GM19328 (cell line): ENCODE measurements at regions not wholly inside any gene's neighbourhood (a gene's known extent, or its start where the extent isn't known, plus 50 kb on each side); places are given as distances from the start of the nearest gene placed in this dataset.
"Not testable (repeated sequence)": the region's sequence is repeated elsewhere in the genome, so short reads cannot be mapped to it uniquely, and the experiment has no call there.

ENCODE experiments used
- ATAC-seq: cut with Tn5 transposase; IDR thresholded peaks from one replicate; pipeline ENCODE4 v1.9.1; 2021; ENCODE audit warnings: mild to moderate bottlenecking, moderate library complexity; ENCODE audit not compliant: unreplicated experiment

DNA sequence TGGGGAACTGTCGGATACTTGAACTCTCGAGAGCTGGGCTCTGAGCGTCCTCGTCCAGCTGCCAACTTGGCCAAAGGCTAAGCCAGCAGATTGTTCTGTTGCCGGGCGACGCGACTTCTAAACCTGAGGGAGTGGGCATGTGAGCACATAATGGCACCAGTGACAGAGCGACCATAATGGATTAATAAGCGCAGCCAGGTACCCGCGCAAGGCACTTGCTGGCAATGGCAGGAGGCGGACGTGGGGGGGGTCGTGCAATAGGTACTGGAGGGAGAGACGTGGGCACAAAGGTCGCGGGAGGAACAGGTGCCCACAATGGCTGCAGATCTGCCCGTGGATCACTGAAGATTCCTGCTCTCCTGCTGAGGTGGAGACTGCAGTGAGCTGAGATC lies 1368.7 kb downstream of the CDH12 start:
- not testable (repeated sequence) for ATAC-seq

DNA sequence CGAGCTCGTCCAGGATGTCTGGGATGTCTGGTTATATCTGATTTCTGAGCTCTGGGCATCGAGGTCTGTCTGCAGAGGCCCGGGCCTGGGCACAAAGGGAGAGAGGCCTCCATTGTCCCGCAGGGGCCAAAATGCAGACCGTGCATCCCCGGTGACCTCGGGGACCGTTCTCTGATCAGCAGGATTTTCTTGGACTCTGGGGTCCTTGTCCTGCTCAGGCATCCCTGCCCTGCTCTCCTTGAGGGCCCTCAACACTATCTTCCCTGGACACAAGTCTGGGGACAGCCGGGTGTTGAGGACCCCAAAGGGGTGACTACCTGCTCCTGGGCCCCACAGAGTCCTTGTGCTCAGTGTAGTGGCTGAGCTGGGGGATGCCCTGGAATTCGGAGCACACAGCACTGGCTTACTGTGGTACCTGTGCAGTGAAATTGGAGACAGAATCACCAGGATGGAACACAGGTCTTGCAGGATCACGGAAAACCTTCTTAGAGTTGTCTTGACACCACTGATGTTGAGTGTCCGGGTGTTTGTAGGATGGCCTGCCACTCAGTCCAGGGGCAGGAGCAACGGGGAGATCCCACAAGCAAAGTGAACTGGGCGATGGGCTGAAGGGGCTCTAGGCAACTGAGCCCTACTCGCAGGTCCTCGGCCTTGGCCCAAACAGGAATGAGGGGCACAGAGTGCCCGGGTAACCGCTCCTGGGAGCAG lies 1369.2 kb downstream of the CDH12 start:
- not testable (repeated sequence) for ATAC-seq

DNA sequence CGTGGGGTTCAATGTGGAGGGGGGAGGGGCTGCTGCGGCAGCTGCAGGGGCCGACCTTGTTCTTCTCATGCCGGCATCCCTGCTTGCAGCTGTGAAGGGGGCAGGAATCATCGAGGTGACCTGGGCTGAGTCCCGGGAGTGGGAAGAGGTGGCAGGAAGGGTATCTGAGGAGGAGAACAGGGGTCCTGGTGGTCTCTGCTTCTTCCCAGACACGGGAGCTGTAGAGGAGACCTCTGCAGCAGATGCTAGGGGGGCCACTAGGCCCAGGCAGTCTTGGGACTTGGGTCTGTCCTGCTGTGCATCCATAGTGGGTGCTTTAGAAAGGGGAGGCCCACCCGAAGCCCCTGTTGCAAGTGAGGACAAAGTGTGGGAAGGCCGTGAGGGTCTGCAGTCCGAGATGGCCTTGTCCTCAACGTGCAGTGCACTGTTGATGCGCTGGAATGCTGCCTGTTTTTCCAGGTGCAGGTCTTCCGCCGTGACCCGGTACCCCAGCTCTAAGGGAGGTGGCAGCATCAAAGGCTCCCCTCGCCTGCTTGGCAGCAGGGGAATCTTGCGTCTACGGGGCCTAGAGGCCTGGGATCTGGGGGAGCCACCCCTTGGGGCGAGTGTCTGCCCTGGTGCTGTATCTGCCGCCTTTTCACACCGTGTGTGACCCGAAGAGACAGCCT lies 1370.0 kb downstream of the CDH12 start:
- ATAC-seq: not testable (repeated sequence)

DNA sequence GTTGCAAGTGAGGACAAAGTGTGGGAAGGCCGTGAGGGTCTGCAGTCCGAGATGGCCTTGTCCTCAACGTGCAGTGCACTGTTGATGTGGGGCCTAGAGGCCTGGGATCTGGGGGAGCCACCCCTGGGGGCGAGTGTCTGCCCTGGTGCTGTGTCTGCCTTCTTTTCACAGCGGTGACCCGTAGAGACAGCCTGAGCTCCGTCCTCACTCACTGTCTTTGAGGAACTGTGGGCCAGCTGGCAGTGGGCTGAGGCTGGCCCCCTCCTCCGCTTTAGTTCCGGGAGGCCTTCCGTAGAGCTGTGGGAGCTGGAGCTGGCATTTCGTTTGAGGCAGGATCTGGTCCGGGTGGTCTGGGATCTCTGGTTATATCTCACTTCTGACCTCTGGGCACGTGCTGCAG lies 1370.6 kb downstream of the CDH12 start:
- not testable (repeated sequence) for ATAC-seq

DNA sequence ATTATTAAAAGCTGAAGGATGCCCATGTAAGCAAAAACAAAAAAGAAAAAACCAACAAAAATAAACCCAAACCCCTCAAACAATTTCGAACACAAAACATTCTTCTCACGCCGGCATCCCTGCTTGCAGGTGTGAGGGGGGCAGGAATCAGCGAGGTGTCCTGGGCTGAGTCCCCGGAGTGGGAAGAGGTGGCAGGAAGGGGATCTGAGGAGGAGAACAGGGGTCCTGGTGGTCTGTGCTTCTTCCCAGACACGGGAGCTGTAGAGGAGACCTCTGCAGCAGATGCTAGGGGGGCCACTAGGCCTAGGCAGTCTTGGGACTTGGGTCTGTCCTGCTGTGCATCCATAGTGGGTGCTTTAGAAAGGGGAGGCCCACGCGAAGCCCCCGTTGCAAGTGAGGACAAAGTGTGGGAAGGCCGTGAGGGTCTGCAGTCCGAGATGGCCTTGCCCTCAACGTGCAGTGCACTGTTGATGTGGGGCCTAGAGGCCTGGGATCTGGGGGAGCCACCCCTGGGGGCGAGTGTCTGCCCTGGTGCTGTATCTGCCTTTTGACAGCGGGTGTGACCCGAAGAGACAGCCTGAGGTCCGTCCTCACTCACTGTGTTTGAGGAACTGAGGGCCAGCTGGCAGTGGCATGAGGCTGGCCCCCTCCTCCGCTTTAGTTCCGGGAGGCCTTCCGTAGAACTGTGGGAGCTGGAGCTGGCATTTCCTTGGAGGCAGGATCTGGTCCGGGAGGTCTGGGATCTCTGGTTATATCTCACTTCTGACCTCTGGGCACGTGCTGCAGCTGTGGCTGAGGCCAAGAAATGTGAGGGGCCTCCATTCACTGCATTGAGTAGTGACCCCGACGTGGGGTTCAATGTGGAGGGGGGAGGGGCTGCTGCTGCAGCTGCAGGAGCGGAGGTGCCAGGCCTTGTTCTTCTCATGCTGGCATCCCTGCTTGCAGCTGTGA lies 1371.5 kb downstream of the CDH12 start:
- not testable (repeated sequence) for ATAC-seq

DNA sequence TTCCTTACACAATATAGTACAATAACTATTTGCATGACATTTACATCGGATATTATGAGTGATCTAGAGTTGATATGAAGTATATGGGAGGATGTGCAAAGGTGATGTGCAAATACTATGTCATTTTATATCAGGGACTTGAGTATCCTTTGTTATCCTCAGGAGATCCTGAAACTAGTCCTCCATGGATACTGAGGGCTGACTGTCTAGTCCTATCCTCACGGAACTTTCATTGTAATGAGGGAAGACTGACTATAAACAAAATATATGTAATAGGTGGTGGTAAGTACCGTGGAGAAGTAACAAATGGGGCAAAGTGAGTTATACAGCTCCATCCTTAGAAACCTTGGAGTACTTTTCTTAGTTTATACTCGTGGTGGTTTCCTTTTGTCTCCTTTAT lies 1373.1 kb downstream of the CDH12 start:
- ATAC-seq: not testable (repeated sequence)

DNA sequence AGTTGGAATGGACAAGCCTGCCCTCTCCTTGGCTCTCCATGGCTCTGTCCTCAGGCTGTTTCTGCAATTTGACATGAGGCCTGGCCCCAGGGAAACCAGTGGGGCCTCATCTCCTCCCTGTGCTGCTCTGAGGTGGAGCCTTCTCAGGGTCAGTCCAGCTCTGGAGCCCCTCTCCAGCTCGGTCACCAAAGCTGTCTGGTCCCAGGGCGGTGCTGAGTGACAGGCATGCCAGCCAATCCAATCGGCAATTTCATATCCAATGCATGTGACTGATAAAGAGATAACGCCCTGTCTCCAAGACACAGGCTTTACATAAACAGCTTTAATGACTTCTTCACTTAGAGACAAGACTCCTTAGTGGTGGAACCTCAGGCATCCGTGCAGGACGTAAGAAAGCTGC lies 1379.2 kb downstream of the CDH12 start:
- not testable (repeated sequence) for ATAC-seq

DNA sequence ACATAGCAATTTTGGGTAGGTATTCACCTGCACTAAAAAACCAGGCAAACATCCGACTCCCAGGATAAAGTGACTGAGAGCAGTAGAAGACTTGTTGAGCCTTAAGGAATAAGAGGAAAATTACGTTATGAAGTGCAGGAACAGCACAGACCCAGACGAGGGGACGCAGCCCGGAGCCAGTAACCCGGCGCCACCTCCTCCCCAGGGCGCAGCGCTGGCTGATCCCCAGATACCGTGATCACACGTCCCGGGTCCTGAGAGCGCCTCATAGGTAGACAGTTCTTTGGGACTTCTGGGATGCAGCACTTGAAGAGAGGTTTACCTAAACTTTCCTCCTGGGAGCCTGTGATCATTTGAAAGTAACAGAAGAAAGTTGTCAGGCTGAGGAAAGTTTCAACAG lies 1379.7 kb downstream of the CDH12 start:
- not testable (repeated sequence) for ATAC-seq

DNA sequence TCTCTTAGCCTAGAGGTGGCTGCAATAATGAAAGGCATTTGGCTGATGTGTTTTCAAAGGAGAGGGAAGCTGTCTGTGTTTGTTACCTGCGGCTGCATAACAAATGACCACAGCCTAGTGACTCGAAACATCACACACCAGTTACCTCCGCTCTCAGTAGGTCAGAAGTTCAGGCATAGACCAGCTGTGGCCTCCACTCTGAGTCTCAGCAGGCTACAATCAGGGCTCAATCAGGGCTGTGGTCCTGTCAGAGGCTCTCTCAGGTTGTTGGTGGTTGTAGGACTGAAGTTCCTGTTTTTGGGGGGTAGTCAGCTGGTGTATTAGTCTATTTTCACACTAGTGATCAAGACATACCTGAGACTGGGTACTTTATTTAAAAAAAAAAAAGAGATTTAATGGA lies 1381.5 kb downstream of the CDH12 start:
- ATAC-seq: not testable (repeated sequence)

DNA sequence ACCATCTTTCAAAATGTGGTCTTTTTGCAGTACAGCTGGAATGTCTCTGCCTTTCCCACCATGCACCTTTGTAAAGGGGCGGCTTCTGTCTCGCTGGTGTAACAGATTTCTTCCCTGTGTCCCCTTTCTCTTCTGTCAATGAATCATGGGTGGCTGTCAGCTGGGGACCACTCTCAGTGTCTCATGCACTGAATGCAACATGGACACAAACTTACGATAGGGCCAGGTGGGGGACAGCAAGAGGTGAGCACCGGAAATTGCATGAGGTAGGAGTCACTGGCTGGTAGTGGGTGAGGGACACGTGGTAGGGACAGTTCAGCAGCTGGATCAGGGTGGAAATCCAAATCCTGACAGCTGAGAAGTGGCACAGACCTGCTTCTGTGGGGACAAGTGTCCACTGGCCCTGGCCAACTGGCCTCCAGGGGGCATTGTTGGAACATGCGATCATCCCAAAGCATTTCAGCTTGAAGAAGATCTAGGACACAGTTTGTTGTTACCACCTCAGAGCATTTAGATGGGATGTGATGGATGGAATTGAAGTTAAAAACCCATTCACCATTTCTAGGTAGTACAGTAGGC lies 1383.5 kb downstream of the CDH12 start:
- ATAC-seq: not testable (repeated sequence)

DNA sequence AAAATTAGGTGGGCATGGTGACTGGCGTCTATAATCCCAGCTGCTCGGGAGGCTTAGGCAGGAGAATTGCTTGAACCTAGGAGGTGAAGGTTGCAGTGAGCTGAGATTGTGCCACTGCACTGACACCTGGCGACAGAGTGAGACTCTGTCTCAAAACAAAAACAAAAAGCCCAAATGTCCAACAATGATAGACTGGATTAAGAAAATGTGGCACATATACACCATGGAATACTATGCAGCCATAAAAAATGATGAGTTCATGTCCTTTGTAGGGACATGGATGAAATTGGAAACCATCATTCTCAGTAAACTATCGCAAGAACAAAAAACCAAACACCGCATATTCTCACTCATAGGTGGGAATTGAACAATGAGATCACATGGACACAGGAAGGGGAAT lies 1385.6 kb downstream of the CDH12 start:
- ATAC-seq: not testable (repeated sequence)

DNA sequence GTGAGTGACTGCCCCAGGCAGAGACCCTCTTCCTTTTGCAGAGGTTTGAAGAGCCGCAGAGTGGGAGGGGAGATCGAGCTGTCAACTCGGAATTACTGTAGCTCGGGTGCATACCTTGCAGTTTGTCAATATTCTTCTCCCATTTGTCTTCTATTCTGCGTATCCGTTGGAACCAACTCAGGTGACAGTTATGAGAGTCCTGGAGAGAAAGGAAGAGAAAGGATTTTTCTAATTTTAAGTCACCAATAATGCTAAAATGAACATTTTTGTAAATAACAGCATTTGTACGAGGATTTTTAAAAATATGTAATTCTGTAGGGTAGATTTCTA lies 1393.4 kb downstream of the CDH12 start:
- ATAC-seq: not testable (repeated sequence)

DNA sequence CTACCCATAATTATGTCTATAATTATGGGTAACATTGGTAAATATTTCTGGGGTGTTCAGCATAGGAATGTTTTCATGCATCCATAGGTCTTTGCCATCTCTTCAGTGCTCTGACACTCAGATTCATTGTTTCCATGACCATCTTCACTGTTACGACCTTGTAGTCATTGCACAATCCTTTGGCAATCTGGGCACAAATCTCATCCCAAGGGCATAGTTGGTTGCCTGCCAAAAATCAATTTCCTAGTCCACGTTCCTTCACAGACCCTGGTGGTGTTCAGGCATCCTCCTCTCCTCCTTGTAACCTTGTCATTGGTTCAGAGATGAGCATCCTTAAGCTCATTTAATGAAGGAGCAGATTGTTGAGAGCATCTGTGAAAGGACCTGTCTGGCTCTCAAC lies 1400.7 kb downstream of the CDH12 start:
- ATAC-seq: no peak

DNA sequence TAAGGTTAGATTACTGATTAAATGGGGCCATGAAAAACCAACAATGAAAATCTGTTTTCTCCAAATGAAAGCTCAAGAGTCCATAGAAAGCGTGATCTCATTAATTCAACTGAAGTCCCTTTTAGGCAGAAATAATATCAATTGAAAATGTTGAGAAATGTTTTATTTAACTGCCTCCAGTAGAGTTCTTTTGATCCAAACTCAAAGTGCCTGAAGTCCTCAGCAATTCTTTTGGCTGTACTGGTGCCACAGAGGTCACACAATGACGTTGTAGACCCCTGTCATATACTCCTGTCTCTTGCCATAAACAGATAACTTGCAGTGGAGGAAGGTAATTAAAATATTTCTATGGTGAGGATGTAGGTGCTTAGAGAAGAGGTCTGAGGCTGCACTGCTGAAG lies 1420.5 kb downstream of the CDH12 start:
- no peak for ATAC-seq

DNA sequence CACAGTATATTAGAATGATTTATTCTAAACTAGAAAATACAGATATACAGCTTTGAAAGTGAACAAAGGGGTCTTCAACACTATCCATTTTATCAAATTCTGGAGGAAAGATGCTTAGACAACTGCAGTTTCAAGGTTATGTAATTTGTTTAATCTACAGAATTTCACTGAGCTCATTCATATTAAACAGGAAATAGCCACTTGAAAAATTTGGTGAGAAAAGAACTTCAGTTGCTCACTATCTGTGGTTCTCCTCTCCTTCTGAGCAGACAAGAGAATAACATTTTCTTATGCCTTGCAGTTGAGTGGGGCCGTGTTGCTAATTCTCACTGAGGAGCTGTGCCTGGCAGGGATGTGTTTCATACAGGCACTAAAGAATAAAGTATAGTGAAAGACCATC lies 1428.2 kb downstream of the CDH12 start:
- no peak for ATAC-seq

DNA sequence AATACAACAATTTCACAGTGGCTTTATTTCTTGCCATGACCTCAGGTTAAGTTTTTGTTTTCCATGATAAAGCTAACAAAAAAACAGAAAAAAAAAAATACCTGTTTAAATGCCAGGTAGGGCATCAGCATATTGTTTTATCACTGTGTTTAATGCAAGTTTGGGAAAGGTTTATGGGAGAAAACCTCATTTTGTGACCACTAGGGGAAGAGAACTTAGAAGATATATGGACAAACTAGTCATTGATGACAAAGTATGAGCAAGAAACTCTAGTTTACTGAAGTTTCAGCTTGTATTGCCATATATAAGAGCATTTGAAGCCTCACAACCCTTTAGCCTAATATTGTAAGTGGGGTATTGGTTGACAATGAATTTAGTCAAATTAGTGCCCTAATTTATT lies 1431.4 kb upstream of the CDH18 start:
- no peak for ATAC-seq

DNA sequence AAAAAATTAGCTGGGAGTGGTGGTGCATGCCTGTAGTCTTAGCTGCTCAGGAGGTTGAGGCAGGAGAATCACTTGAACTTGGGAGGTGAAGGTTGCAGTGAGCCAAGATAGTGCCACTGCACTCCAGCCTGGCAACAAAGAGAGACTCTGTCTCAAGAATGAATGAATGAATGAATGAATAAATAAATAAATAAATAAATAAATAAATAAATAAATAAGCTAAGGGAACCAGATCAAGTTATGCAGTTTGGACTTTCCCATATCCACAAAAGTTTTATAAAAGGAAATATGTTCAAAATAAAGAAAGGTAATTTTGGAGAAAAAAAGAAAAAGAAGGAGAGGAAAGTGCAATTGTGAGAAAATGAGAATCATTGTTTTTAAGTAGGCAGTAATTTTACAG lies 1414.1 kb upstream of the CDH18 start:
- ATAC-seq: not testable (repeated sequence)

DNA sequence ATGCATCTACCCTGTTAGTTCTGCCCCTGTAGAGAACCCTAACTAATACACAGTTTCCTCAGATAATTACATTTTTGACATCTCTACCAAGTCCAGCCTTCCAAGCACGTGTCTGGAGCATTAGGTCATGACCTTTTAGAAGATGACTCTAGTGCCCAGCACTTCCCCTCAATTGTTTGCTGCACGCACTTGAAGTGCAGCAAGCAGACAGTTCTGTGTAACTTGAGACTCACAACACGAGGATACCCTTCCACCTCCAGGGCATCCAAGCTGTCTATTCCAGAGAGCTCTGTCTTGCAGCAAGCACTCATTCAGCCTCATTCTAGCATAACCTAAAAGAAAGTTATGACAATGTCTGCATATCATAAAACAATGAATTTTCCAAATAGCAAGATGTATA lies 1410.5 kb upstream of the CDH18 start:
- no peak for ATAC-seq

DNA sequence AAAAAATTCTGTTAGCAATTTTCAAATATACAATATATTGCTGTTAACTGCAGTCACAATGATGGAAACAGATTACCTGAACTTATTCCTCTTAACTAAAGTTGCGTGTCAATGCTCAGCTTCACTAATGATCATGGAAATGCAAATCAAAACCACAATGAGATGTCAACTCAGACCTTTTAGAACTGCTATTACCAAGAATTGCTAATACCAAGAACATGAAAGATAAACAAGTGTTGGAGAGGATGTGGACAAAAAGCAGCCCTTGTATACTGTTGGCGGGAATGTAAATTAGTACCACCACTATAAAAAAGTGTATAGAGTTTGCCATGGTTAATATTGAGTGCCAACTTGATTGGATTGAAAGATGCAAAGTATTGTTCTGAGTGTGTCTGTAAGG lies 1409.7 kb upstream of the CDH18 start:
- no peak for ATAC-seq

DNA sequence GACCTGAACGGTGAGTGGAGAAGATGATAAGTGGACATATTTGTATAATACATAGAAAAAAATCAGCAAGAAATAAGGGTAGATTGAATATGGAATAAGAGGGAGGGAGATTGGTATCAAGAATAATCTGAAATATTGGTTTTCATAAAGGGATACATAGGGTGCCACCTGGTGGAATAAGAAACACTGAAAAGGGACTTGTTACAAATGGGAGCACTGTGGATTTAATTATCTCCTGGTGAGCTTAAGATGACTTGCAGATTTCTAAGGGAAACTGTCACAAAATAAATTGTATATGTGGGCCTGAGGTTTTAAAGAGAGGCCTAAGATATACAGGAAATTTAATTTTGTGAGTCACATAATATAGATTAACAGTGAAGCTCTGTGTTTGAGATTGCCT lies 1403.5 kb upstream of the CDH18 start:
- no peak for ATAC-seq

DNA sequence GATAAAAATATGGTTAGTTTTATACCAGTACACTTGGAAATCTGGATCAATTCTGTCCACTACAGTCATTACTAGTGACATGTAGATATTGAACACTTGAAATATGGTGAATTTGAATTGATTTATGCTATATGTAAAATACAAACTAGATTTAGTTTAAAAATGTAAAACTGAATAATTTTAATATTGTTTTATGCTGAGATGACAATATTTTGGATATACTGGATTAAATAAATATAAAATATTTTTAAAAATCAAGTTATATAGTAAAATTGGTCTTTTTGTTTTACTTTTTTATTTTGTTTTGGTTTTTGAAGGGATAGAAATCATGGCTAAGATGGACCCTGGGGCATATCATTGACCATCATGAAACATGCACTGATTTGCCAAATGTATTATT lies 1372.8 kb upstream of the CDH18 start:
- not testable (repeated sequence) for ATAC-seq
